HG03060 (cell line): ENCODE measurements at regions not wholly inside any gene's neighbourhood (a gene's known extent, or its start where the extent isn't known, plus 50 kb on each side); places are given as distances from the start of the nearest gene placed in this dataset.
"Not testable (repeated sequence)": the region's sequence is repeated elsewhere in the genome, so short reads cannot be mapped to it uniquely, and the experiment has no call there.

Experiments used
- ATAC-seq: cut with Tn5 transposase; IDR thresholded peaks from one replicate; pipeline ENCODE4 v1.9.1; 2021; ENCODE audit warnings: low read depth, moderate number of reproducible peaks; ENCODE audit not compliant: unreplicated experiment

DNA sequence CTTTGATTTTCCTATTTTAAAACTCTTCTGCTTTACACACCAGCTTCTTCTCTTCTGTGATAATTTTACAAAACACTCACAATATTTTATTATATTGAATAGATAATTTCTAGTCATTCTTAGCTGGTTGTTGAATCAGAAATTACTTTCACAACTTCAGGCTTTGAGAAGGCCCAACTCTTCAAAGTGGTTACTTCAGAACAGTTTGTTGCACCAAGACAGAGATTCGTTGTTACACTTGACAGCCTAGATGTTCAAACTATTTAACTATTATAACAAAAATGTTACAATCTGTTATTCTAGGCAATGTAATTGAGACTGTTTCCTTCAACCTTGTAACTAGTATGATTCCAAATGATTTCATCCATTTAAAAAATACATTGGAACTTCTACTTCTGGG, 333.2 kb upstream of the CHORDC1 start:
- ATAC-seq, result no peak

DNA sequence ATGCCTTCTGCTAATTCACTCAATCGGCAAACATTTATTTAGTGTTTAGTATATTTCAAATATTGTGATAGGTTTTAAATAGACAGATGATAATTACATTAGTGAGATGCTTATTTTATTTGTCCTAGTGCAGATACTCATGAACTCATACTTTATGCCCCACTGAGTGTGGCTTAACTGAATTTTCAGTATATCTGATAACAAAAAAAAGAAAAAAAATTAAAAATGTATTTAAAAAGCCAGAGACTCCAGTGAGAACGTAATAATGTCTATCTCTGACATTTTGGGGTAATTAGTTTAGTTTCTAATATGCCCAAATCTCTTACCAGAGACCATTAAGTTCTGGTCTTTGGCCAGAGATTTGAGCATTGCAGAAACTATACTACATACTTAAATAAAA, 332.6 kb upstream of the CHORDC1 start:
- ATAC-seq, result no peak

DNA sequence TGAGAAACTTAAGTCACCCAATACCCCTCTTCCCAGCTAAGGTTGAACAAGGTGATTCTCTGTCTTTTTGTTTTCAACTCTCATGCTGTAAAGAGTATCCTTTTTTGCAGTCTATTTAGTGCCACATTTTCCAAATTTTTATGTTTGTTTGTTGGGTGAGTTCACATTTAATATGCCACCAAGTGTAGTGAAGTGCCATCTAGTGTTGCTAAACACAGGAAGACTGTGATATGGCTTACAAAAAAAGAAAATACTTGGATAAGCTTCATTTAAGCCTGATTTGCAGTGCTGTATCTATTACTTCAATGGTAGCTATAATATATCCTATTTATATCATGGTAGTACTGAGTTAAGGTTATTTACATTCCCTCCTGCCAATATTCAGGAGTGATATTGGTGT, 319.2 kb upstream of the CHORDC1 start:
- ATAC-seq, result no peak

DNA sequence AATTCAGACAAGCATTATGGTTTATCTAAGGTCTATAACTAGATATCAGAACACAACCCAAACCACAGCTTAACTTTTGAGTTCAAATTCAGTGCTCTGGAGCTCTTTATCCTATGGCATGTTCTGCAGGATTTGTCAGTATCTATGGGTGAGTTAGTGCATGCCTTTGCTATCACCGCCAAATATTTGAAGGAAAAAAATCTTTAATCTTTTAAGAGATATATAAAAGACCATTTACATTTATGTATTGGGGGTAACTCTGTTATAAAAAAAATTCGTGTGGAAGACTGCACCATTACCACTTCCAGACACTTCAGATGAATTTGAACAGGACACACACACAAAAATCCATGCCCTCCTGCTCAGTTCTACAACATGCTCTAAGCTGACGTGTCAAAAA, 313.5 kb upstream of the CHORDC1 start:
- ATAC-seq, result no peak

DNA sequence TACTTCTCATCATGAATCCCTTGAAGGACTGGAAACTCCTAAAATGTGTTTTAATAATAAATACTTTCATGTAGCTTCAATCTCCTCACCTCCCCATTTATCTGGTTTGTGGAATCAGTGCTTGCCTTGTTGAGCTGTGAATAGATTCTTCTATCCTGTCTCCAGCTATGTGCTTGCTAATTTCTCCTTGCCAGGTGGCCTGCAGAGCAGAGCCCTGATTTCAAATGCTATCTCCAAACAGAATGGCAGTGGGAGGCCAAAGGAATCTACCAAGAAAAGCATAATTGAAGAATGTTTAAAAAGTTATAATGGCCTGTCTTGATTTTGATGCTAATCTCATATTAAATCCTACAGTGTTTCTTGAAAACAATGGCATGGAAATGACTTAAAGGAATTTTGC, 309.3 kb upstream of the CHORDC1 start:
- ATAC-seq, result no peak

DNA sequence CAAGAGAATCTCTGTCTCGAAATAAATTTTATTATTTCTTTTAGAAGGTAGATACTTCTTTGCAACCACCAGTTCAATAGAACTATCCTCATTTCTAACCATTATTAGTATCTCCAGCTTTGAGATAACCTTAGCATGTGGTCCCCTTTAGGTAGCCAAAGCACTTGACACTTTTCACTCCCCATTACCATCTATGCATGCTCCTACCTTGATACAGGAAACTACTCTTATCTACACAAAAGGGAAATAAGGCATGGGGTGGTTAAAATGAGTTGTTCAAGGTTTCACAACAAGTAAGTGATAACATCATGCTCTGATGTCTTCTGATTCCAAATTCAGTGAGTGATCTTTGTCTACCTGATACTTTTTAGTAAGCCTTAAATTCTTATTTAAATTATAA, 308.2 kb upstream of the CHORDC1 start:
- ATAC-seq, result no peak

DNA sequence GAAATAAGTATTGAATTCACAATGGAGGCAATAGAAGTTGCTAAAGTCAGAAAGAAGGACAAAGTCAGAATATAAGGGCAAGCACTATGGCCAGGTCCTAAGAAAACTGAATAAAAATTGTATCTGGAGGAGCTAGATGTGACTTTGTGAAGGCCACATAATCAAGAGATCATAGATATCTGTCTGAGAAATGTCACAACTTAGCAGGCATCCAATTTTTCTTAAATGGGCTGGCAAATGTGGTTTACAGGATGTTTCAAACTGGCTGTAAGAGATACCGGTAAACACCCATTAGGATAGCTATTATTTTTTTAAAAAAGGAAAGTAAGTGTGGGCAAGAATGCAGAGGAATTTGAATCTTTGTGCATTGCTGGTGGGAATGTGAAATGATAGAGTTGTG, 303.1 kb upstream of the CHORDC1 start:
- no peak for ATAC-seq

DNA sequence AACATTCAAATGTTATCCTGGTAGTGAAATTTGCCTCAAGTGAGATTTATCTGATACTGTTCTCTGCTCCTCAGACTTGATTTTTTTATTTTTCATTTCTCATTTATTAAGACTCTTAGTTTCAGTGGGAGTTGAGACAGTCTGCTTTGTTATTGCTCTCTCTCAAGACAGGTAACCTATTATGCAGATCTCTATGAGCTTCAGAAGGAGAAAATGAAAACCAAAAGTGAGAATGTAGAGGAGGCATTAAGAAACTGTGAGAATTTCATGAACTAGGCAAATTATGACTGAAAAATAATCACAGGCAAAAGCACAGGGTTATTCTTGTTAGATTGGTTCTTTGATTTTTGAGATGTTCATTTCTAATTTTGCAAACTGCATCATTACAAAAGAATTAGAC, 290.0 kb upstream of the CHORDC1 start:
- no peak for ATAC-seq

DNA sequence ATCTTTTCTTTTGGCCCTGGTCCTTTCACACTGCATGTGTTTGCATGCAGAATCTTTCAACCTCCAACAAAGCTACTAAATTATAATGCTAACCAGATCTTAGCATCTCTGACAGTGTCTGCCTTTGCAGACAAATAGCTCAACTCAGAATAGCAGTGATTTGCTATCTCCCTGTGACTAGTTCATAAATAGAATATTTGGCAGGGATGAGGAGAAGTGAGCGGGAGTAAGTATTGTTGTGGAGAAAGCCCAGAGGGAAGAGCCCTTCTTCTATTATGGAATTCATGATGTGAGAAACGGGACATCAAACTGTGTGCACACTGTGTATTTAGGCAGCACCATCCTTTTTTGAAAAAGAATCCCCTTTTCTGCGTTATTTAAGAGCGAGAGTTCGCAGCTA, 288.0 kb upstream of the CHORDC1 start:
- ATAC-seq, result no peak

DNA sequence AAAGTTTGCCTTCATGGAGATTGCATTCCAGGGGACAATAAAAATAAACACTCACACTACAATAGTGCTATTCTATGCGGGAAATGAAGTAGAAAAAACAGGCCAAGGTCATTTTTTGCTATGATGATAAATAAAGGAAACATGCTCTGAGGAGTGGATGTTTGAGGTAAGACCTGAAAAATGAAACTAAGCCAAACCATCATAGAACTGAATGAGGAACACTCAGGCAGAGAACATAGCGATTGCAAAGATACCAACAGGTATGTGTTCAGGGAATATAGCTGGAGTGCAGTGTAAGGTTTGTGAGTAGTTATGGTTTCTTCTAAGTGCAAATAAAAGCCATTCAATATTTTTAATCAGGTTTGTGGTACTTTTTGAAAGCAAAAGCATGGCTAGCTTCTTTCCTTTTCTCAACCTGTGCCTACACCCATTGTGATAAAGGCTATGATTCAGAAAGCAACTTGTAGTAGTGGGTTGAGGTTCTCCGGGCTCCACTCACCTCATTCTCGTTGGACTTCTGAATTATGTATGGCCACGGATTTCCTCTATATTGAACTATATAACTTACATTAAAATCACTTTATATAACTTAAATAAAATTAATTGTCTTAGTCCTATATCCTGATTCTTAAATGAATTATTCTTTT, 278.2 kb upstream of the CHORDC1 start:
- ATAC-seq, result no peak

DNA sequence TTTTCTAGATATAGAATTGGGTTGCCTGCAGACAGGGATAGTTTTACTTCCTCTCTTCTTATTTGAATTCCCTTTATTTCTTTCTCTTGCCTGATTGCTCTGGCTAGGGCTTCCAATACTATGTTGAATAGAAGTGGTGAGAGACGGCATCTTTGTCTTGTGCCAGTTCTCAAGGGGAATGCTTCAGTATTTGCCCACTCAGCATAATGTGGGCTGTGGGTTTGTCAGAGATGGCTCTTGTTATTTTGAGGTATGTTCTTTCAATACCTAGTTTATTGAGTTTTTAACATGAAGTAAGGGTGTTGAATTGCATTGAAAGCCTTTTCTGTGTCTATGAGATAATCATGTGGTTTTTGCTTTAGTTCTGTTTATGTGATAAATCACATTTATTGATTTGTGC, 273.9 kb upstream of the CHORDC1 start:
- ATAC-seq, result no peak

DNA sequence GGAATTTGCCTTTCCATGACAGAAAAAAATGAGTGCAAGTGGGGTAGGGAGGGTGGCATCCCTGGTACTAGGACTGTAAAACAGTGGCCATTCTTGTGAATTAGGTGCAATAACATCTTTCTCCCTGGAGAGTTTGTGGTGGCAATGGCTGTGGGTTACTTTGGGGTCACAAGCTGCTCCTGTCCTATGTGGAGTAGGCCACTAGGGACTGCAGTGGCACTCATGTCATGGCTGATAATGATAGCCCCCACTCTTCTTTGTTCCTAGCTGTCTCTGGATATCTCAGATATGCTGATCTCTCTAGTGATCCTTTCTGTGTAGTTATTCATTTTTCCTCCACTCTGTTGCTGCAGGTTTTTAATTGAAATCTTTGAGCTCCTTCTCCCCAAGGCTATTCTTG, 270.5 kb upstream of the CHORDC1 start:
- no peak for ATAC-seq

DNA sequence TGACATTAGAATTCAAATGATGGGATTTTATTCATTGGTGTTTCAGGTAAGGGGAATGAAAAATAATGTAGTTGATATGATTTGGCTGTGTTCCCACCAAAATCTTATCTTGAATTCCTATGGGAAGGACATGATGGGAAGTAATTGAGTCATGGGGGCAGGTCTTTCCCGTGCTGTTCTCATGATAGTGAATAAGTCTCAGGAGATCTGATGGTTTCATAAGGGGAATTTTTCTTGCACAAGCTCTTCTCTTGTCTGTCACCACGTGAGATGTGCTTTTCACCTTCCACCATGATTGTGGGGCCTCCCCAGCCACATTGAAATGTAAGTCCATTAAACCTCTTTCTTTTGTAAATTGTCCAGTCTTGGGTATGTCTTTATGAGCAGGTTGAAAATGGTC, 268.6 kb upstream of the CHORDC1 start:
- ATAC-seq, result no peak

DNA sequence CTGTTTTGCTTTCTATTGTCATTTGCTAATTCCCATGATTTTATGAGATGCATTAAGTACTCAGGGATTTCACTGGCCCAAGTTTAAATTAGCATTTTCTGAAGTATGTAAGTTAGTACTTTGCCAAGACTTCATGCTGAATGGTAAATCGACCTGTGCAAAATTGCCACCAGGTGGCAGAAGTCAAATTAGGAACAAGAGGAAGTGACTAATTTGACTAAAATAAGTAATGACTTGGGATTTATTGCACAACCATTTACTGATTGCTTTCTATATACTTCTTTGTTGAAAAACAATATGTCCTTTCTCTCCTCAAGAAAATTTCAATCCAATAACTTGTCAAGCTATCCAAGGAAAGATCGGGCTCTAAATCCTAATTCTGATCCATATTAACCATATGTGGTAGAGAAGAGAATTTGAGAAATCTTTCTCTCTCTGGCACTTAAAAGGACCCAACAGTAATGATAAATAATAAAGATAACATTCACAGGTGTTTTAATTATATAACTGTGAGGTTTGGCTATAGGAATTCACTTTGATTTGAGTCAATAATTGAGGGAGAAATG, 253.7 kb upstream of the CHORDC1 start:
- ATAC-seq, result no peak

DNA sequence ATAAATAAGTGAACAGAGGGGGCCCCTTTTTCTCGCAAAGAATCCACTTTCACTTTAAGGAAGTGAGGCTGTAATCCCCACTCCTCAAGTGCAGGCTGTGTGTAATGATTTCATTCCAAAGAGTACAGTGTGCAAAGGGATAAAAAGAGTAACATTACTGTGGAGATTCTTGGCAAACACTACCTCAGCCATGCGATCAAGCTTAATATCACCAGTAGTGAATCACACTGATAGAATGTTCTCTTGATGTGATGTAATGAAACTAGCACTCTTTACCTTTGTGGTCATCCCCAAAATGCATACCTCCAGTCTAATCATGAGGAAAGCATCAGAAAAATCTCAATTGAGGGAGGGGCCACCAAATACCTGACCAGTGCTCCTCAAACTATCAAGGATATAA, 246.1 kb upstream of the CHORDC1 start:
- no peak for ATAC-seq

DNA sequence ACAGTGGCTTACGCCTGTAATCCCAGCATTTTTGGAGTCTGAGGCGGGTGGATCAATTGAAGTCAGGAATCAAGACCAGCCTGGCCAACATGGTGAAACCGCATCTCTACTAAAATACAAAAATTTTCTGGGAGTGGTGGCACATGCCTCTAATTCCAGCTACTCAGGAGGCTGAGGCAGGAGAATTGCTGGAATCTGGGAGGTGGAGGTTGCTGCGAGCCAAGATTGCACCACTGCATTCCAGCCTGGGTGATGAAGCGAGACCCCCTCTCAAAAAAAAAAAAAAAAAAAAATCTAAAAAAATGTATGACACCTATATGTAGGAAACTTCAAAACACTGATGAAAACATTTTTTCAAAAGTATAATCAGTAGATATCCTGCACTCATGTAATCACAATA, 242.7 kb upstream of the CHORDC1 start:
- ATAC-seq, result no peak

DNA sequence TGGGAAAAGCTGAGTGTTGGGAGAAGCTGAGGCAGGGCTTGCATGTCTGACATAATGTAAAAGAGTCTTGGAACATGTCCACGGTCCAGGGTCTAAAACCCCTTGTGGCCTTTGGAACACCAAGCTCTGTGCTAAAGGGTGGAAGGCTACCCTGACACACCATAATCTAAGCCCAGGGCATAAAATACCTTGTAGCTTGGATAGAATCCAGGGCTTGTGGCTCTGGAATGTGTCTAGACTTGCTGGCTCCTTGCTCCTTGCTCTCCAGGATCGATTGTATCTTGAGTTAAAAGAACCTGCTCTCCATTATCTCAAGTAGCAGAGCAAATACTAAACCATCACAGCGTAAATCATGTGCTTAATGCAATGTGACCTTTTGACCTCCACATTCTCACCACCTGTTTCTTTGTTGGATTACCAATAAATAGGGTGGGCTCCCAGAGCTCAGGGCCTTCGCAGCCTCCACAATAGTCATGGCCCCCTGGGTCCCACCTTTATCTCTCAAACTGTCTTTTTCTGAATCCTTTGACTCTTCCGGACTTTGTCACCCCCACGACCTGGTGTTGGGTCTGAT, 232.6 kb upstream of the CHORDC1 start:
- ATAC-seq, result not testable (repeated sequence)

DNA sequence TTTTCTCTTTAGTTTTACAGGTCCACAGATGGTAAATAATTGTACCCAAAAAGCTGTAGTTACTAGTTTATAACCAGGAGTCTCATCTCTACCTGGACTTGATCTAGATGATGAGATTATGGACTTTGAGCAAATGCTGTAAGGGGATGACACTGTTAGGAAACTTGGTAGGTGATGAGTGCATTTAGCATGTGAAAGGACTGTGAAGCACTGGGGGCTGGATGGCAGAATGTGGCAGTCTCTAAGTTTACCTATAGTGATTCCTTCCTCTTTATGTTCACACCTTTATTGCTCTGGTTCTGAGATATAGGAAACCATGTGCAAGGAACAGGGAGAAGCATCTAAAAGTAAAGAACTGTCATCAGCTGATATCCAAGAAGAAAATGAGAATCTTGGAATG, 230.7 kb upstream of the CHORDC1 start:
- ATAC-seq, result no peak

DNA sequence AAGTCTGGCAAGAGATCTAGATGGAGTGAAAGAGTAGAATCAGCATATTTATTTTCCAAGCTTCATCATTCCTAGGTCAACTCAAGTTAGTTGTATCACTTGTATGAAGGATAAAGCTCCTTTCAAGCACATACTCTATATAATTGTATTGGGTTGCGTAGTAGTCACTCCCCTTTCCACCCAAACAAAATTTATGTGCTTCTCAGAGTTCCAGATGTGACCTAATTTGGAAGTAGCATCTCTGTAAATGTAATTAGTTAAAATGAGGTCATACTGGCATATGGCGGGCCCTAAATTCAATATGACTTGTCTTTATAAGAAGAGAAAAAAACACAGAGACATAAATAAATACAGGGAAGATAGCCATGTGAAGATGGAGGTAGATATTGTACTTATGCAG, 226.8 kb upstream of the CHORDC1 start:
- no peak for ATAC-seq

DNA sequence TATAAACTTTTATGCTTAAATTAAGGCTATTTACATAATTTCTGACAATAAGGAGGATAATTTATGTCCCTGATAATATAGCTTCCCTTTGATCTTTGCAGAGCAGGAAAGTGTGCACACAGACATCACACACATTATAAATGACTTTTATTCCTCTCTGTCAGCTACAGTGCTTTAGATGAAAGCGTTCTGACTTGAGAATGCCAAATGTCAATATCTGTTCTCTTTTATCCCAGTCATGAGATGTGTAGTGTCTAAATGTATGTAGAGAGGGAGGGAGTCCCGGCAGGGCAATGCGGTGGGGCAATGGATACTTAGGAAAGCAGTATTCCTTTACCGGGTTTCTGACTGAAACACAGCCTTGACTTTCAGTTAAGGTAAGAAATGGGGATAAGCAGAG, 225.4 kb upstream of the CHORDC1 start:
- ATAC-seq, result no peak

DNA sequence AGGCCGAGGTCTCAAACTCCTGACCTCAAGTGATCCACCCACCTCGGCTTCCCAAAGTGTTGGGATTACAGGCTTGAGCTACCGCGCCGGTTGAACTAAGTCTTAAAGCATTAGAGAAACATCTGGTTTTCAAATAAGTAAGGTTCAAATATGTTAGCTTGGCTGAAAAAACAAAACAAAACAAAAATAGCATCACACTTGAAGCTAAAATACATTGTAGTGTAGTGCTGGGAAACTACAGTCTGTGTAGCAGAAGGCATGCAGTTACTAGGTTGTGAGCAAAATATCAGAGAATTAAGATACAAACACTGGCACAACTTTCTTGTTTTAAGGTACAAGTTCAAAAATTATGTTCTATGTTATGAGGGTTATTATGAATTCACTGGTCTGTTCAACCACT, 224.8 kb upstream of the CHORDC1 start:
- ATAC-seq, result no peak

DNA sequence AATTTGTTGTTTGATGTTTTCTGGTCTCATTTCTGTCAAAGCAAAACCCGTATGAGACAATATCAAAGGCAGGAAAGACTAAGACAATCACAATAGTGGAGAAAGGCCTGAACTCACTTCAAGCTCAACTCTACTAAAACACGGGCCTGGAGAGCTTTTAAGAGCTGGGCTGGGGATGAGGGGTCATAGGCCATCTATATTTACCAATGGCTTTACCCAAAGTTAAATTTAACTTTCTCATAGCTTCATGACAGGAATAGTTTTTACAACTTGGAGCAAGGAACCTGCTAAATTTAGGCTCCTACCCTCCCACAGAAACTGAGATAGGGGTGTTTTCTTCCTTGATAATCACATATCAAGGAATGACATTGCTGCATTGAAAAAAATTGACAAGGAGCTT, 223.4 kb upstream of the CHORDC1 start:
- ATAC-seq, result no peak

DNA sequence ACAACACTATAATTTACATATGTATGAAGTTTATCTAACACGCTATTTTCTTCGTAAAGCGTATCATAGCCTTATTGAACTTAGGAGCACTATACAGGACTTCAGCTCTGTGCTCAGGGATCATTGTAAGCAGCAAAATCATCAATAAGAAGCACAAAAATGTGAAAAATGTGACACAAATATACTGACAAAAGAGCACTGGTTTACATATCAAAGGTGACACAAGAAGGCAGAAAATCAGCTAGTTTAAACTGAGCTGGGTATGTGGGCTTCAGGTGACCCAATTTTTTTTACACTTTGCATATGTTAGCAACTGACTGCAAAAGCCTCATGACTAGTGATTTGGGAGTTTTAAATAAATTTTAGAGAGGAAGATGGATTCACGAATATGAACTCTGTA, 215.2 kb upstream of the CHORDC1 start:
- no peak for ATAC-seq
